ENCODE measurements at regions not wholly inside any gene's neighbourhood (a gene's known extent, or its start where the extent isn't known, plus 50 kb on each side); places are given as distances from the start of the nearest gene placed in this dataset.

GRCh38 chr16:86357950-86358349, 152.4 kb upstream of the FOXF1 start:
- no peak for ATAC-seq
- CTCF ChIA-PET = interaction anchor here (1.1 to 2.4 kb wide), 3 partner anchors 14 to 285 kb away, joined by 3 to 7 read pairs (median 3); no protein-coding TSS in a partner anchor
- WGBS (ENCODE audit: missing lambda C conversion rate) = 17% methylated on average over 4 of the region's 8 CpGs
- Histone ChIP-seq H3K4me2 (no peak overlapping the region), H3K4me1 (no peaks in the 10 kb centered on the region), H3K4me3 (no peak overlapping the region), H3K27ac (no peak overlapping the region), H3K9me3 (peaks cover 14% of the 10 kb centered on the region)
- no peak for DNase-seq (ENCODE audit: low read depth in 1 of 2, low spot score in 1 of 2)
- FAIRE-seq = no peak
- TF ChIP-seq, protein P1, sequence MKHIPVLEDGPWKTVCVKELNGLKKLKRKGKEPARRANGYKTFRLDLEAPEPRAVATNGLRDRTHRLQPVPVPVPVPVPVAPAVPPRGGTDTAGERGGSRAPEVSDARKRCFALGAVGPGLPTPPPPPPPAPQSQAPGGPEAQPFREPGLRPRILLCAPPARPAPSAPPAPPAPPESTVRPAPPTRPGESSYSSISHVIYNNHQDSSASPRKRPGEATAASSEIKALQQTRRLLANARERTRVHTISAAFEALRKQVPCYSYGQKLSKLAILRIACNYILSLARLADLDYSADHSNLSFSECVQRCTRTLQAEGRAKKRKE (CRISPR knock-in tag; IDR thresholded peaks at IDR 0.05; ENCODE audit: low read depth) = no peak
- no peak for TF ChIP-seq RNF2 (IDR thresholded peaks at IDR 0.05; ENCODE audit: borderline replicate concordance, low read depth)
- TF ChIP-seq MAFK (IDR thresholded peaks at IDR 0.05; ENCODE audit: partially characterized antibody) = no peak
- TF ChIP-seq, protein P2, sequence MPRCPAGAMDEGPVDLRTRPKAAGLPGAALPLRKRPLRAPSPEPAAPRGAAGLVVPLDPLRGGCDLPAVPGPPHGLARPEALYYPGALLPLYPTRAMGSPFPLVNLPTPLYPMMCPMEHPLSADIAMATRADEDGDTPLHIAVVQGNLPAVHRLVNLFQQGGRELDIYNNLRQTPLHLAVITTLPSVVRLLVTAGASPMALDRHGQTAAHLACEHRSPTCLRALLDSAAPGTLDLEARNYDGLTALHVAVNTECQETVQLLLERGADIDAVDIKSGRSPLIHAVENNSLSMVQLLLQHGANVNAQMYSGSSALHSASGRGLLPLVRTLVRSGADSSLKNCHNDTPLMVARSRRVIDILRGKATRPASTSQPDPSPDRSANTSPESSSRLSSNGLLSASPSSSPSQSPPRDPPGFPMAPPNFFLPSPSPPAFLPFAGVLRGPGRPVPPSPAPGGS (IDR thresholded peaks at IDR 0.05) = no peak
- no peak for TF ChIP-seq ZFP36 (IDR thresholded peaks at IDR 0.05; ENCODE audit: borderline replicate concordance, partially characterized antibody)
- TF ChIP-seq HEYL (CRISPR knock-in tag; IDR thresholded peaks at IDR 0.05) = no peak
- TF ChIP-seq SREBF2 (IDR thresholded peaks at IDR 0.05) = no peak
- TF ChIP-seq MAZ (IDR thresholded peaks at IDR 0.05; ENCODE audit: borderline replicate concordance, low read depth, low read length) = no peak
- TF ChIP-seq USF2 (IDR thresholded peaks at IDR 0.05) = no peak
- no peak for TF ChIP-seq NR3C1 (IDR thresholded peaks at IDR 0.05)
- TF ChIP-seq POLR2AphosphoS2 (conservative IDR thresholded peaks at IDR 0.05; ENCODE audit: low read length) = no peak
- no peak for TF ChIP-seq CBX8 (IDR thresholded peaks at IDR 0.05)
- POLR2A ChIA-PET = no interaction called here

GRCh38 chr16:86359571-86359970, 150.8 kb upstream of the FOXF1 start:
- Histone ChIP-seq H3K4me2 (no peak overlapping the region), H3K4me3 (no peak overlapping the region), H3K9me3 (peaks cover 14% of the 10 kb centered on the region), H3K4me1 (no peaks in the 10 kb centered on the region), H3K27ac (no peak overlapping the region)
- ATAC-seq = no peak
- no peak for DNase-seq (ENCODE audit: low read depth in 1 of 2, low spot score in 1 of 2)
- TF ChIP-seq HOXA7 (CRISPR knock-in tag; IDR thresholded peaks at IDR 0.05) (no peak), ZC3H11A (IDR thresholded peaks at IDR 0.05) (no peak), MAZ (IDR thresholded peaks at IDR 0.05; ENCODE audit: borderline replicate concordance, low read depth, low read length) (no peak), HEYL (CRISPR knock-in tag; IDR thresholded peaks at IDR 0.05) (no peak), ZFP36 (IDR thresholded peaks at IDR 0.05; ENCODE audit: borderline replicate concordance, partially characterized antibody) (no peak), CHD2 (IDR thresholded peaks at IDR 0.05; ENCODE audit: low read length, partially characterized antibody) (no peak), HMGXB4 (CRISPR knock-in tag; IDR thresholded peaks at IDR 0.05; ENCODE audit: borderline replicate concordance) (no peak)
- FAIRE-seq = no peak
- ChIA-PET POLR2A (no interaction called here), CTCF (interaction anchor here (1.6 to 2.4 kb wide), 2 partner anchors 19 to 287 kb away, joined by 4 to 7 read pairs; no protein-coding TSS in a partner anchor)
- WGBS (ENCODE audit: missing lambda C conversion rate) = 6% methylated on average over 5 of the region's 5 CpGs

- H3K27ac ChIP-seq = no peak overlapping the region
- H3K4me2 ChIP-seq = no peak overlapping the region
- DNase-seq (ENCODE audit: low read depth in 1 of 2, low spot score in 1 of 2) (no peak), FAIRE-seq (no peak), ATAC-seq (no peak)
- no peaks in the 10 kb centered on the region; the same call in 2 of the 3 replicates for H3K9me3 ChIP-seq
- no peak overlapping the region for H3K4me3 ChIP-seq
- no peak for TF ChIP-seq MYC (IDR thresholded peaks at IDR 0.05; ENCODE audit: borderline replicate concordance, low read length)
- TF ChIP-seq MAFK (IDR thresholded peaks at IDR 0.05; ENCODE audit: partially characterized antibody) = no peak
- no peak for TF ChIP-seq FOXS1 (CRISPR knock-in tag; IDR thresholded peaks at IDR 0.05)
- TF ChIP-seq RARB (CRISPR knock-in tag; IDR thresholded peaks at IDR 0.05) = no peak
- no peak for TF ChIP-seq GATA3 (IDR thresholded peaks at IDR 0.05; ENCODE audit: borderline replicate concordance)
- TF ChIP-seq HOXB13 (CRISPR knock-in tag; IDR thresholded peaks at IDR 0.05; ENCODE audit: low read depth) = no peak
- no peak for TF ChIP-seq RFX5 (IDR thresholded peaks at IDR 0.05)
- TF ChIP-seq JUNB (IDR thresholded peaks at IDR 0.05) = no peak
- TF ChIP-seq CHD4 (IDR thresholded peaks at IDR 0.05; ENCODE audit: borderline replicate concordance) = no peak
- CTCF ChIA-PET = interaction anchor here (0.8 to 1.0 kb wide), 3 partner anchors 18 to 22 kb away, joined by 3 read pairs; no protein-coding TSS in a partner anchor
- WGBS (ENCODE audit: missing lambda C conversion rate) = 13% methylated on average over 9 of the region's 9 CpGs
- POLR2A ChIA-PET = no interaction called here
- H3K4me1 ChIP-seq = no peaks in the 10 kb centered on the region
Measured at GRCh38 chr16:86362155-86362849, 148.0 kb upstream of the FOXF1 start.

All from A549 (cell line).